OCI-LY7 (cell line): ENCODE measurements at regions not wholly inside any gene's neighbourhood (a gene's known extent, or its start where the extent isn't known, plus 50 kb on each side); places are given as distances from the start of the nearest gene placed in this dataset.

ENCODE experiments used
- BruUV-seq: library from RNA; stranded (reverse); fragments of 400-500 nt; replicated peaks from 2 replicates; lab custom pipeline; 2021; lab: Mats Ljungman, UMichigan
- CTCF ChIA-PET: fragments of 300-600 bp; sonication (Branson Sonifier 250); formaldehyde crosslinking; loops from one replicate; lab custom pipeline; 2022; ENCODE audit warnings: antibody characterized with exemption; ENCODE audit not compliant: unreplicated experiment; lab: Charles Lee
- POLR2A ChIA-PET: fragments of 300-600 bp; sonication (Branson Sonifier 250); formaldehyde crosslinking; loops from one replicate; lab custom pipeline; 2022; ENCODE audit warnings: antibody characterized with exemption; lab: Charles Lee
- DNase-seq: peaks from one replicate; pipeline ENCODE4 v3.0.0-alpha.2; 2015; ENCODE audit warnings: low spot score
- H2AFZ ChIP-seq: fragments of 200-600 bp; sonication (generic), shearing (Covaris generic); 2 replicates; pipeline ENCODE4 v1.6.1; 2014; ENCODE audit warnings: mild to moderate bottlenecking, antibody characterized with exemption, low read length, moderate library complexity
- H3K27ac ChIP-seq: fragments of 200-600 bp; sonication (generic); 2 replicates; pipeline ENCODE4 v1.5.1; 2014; ENCODE audit warnings: mixed run types, low read depth, mild to moderate bottlenecking, moderate library complexity, low read length, inconsistent platforms; ENCODE audit not compliant: poor library complexity, severe bottlenecking
- H3K36me3 ChIP-seq: fragments of 200-600 bp; sonication (generic); 2 replicates; pipeline ENCODE4 v1.6.1; 2014; ENCODE audit warnings: mild to moderate bottlenecking, antibody characterized with exemption, low read length, moderate library complexity, mixed read lengths; ENCODE audit not compliant: insufficient read depth
- H3K4me1 ChIP-seq: fragments of 200-600 bp; sonication (generic); 2 replicates; pipeline ENCODE4 v1.5.1; 2014; ENCODE audit warnings: mild to moderate bottlenecking, low read length; ENCODE audit not compliant: insufficient read depth, poor library complexity, severe bottlenecking
- H3K4me2 ChIP-seq: fragments of 200-600 bp; sonication (generic); 2 replicates; pipeline ENCODE4 v1.6.1; 2014; ENCODE audit warnings: mild to moderate bottlenecking, low read length
- H3K4me3 ChIP-seq: fragments of 200-600 bp; sonication (generic); 2 replicates; pipeline ENCODE4 v1.5.1; 2014; ENCODE audit warnings: mild to moderate bottlenecking, low read depth, low read length; ENCODE audit not compliant: poor library complexity, severe bottlenecking
- H3K79me2 ChIP-seq: fragments of 200-600 bp; sonication (generic); 2 replicates; pipeline ENCODE4 v1.6.1; 2016; ENCODE audit warnings: low read depth, mild to moderate bottlenecking, low read length, moderate library complexity, mixed read lengths; ENCODE audit not compliant: insufficient read depth
- H3K9me2 ChIP-seq: fragments of 200-600 bp; sonication (generic); 2 replicates; pipeline ENCODE4 v1.6.1; 2016; ENCODE audit warnings: mild to moderate bottlenecking, low read length, mixed read lengths; ENCODE audit not compliant: insufficient read depth
- H3K9me3 ChIP-seq: fragments of 200-600 bp; sonication (generic); 2 replicates; pipeline ENCODE4 v1.6.1; 2014; ENCODE audit warnings: mild to moderate bottlenecking, mixed run types, low read length, mixed read lengths
- H4K20me1 ChIP-seq: fragments of 200-600 bp; sonication (generic); 2 replicates; pipeline ENCODE4 v1.6.1; 2014; ENCODE audit warnings: mild to moderate bottlenecking, antibody characterized with exemption, low read length, moderate library complexity, mixed read lengths; ENCODE audit not compliant: insufficient read depth
- EZH2phosphoT487 ChIP-seq: fragments of 200-600 bp; sonication (generic); IDR thresholded peaks from 2 replicates; pipeline ENCODE4 v1.6.1; 2018; ENCODE audit warnings: low read depth, borderline replicate concordance, mild to moderate bottlenecking, mixed run types, antibody characterized with exemption, low read length, moderate library complexity, mixed read lengths
- intact Hi-C: fragments of 100-400 bp; cut with micrococcal nuclease; formaldehyde crosslinking; loops from one replicate; pipeline ENCODE4 v1.10.0; 2022; ENCODE audit not compliant: unreplicated experiment
- TF ChIP-seq, protein P1 (sequence below): fragments of 200-600 bp; sonication (generic); conservative IDR thresholded peaks from 2 replicates; pipeline ENCODE4 v1.5.1; 2014; ENCODE audit warnings: mild to moderate bottlenecking, antibody characterized with exemption, low read length, moderate library complexity, mixed read lengths

DNA sequence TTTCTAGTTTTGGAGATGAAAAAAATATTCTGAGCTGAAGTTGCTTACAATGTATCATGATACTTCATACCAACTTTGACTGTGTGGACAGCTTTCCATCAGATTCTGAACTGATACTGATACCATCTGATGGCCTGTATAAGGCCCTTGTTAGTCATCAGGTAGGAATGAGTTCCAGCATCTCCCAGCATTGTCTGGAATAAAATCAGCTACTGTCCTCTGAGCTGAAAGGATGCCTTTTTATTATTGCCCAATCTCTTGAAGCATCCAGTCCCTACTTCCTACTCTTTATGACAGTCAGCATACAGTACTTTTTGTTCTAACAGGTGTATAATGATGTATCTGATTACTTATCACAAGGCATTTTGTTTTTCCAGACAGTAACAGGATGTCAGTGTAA, 70.6 kb upstream of the EYA4 start:
- intact Hi-C loops, result no loop called here
- no peaks in the 10 kb centered on the region for H3K79me2 ChIP-seq
- no peak overlapping the region for H3K4me3 ChIP-seq
- no peak for DNase-seq
- ChIA-PET CTCF (no interaction called here), POLR2A (interaction anchor here (0.6 to 0.8 kb wide), 2 partner anchors 13 to 14 kb away, joined by 3 to 4 read pairs; no protein-coding TSS in a partner anchor)
- H3K9me2 ChIP-seq, result no peaks in the 10 kb centered on the region
- H2AFZ ChIP-seq, result no peak overlapping the region
- H4K20me1 ChIP-seq, result no peaks in the 10 kb centered on the region
- H3K4me1 ChIP-seq, result no peaks in the 10 kb centered on the region
- H3K36me3 ChIP-seq, result no peaks in the 10 kb centered on the region
- TF ChIP-seq EZH2phosphoT487, result no peak
- TF ChIP-seq, protein P1, sequence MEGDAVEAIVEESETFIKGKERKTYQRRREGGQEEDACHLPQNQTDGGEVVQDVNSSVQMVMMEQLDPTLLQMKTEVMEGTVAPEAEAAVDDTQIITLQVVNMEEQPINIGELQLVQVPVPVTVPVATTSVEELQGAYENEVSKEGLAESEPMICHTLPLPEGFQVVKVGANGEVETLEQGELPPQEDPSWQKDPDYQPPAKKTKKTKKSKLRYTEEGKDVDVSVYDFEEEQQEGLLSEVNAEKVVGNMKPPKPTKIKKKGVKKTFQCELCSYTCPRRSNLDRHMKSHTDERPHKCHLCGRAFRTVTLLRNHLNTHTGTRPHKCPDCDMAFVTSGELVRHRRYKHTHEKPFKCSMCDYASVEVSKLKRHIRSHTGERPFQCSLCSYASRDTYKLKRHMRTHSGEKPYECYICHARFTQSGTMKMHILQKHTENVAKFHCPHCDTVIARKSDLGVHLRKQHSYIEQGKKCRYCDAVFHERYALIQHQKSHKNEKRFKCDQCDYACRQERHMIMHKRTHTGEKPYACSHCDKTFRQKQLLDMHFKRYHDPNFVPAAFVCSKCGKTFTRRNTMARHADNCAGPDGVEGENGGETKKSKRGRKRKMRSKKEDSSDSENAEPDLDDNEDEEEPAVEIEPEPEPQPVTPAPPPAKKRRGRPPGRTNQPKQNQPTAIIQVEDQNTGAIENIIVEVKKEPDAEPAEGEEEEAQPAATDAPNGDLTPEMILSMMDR, result no peak
- H3K9me3 ChIP-seq, result no peaks in the 10 kb centered on the region
- no peak overlapping the region for H3K27ac ChIP-seq
- H3K4me2 ChIP-seq, result no peak overlapping the region
- no TSS peak for BruUV-seq

DNA sequence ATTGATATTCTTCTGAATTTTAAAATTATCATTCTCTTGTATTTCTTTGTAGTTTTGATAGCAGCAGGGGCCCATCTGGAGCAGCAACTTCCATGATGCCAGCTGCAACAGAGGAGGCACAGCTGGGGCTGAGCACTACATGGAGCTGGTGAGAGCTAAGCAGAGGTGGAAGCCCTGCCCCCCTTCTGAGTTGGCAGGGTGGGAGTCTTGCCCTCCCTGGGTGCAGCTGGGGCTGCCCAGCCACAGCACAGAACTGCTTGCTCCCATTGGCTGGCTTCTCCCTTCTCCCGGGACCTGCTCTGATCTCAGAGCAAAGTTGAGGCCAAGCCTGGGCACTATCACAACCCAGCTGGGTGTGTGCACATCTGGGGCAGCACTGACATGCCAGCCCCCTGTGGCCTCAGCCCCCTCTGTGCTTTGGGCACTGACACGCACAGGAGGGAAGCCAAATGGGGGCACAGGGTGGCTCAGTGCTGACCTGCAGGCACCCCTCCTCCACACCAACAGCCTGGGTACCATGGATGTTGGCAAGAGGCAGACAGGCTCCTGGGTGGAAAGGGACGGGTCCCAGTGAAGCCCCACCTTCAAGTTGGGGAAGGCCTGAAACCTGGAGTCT, 69.1 kb upstream of the EYA4 start:
- H3K36me3 ChIP-seq, result no peaks in the 10 kb centered on the region
- H3K9me2 ChIP-seq, result no peaks in the 10 kb centered on the region
- no peak overlapping the region for H2AFZ ChIP-seq
- no peak overlapping the region for H3K4me2 ChIP-seq
- BruUV-seq, result no TSS peak
- POLR2A ChIA-PET, result interaction anchor here (0.6 kb wide), 2 partner anchors 19 to 892 kb away, joined by 4 to 5 read pairs; no protein-coding TSS in a partner anchor
- intact Hi-C loops, result no loop called here
- no peak for DNase-seq
- TF ChIP-seq, protein P1, result no peak
- no peak for TF ChIP-seq EZH2phosphoT487
- H3K4me1 ChIP-seq, result no peaks in the 10 kb centered on the region
- no peak overlapping the region for H3K4me3 ChIP-seq
- no peaks in the 10 kb centered on the region for H3K79me2 ChIP-seq
- no peaks in the 10 kb centered on the region for H3K9me3 ChIP-seq
- H3K27ac ChIP-seq, result no peak overlapping the region
- CTCF ChIA-PET, result no interaction called here
- no peaks in the 10 kb centered on the region for H4K20me1 ChIP-seq

DNA sequence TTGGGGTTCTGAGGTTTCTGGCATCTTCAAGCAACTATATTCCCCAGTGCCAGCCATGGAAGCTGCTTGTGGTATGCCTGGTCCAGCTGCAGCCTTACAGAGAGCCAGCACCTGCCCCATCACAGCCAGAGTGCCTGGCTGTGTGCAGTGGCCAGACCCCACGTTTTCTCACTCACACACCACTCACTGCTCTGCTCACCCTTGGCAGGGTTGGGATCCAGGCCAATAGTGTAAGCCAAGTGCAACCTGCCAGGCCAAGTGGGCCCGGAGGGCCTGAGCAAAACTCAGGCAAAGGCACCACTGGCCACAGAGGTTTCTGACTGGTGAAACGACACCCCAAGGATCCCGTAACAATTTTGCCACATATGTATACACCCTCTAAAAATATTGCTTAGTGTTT, 67.9 kb upstream of the EYA4 start:
- ChIA-PET CTCF (no interaction called here), POLR2A (interaction anchor here (0.6 kb wide), 1 partner anchor 1878 kb away, joined by 4 read pairs; no protein-coding TSS in a partner anchor)
- Histone ChIP-seq H4K20me1 (no peaks in the 10 kb centered on the region), H3K4me2 (no peak overlapping the region), H3K9me3 (no peaks in the 10 kb centered on the region), H3K36me3 (no peaks in the 10 kb centered on the region), H3K4me3 (no peak overlapping the region), H2AFZ (no peak overlapping the region), H3K79me2 (no peaks in the 10 kb centered on the region), H3K4me1 (no peaks in the 10 kb centered on the region), H3K9me2 (no peaks in the 10 kb centered on the region), H3K27ac (no peak overlapping the region)
- DNase-seq, result no peak
- intact Hi-C loops, result no loop called here
- BruUV-seq, result no TSS peak
- TF ChIP-seq EZH2phosphoT487, result no peak
- TF ChIP-seq, protein P1, result no peak
